ENCODE measurements at regions not wholly inside any gene's neighbourhood (a gene's known extent, or its start where the extent isn't known, plus 50 kb on each side); places are given as distances from the start of the nearest gene placed in this dataset.

DNA sequence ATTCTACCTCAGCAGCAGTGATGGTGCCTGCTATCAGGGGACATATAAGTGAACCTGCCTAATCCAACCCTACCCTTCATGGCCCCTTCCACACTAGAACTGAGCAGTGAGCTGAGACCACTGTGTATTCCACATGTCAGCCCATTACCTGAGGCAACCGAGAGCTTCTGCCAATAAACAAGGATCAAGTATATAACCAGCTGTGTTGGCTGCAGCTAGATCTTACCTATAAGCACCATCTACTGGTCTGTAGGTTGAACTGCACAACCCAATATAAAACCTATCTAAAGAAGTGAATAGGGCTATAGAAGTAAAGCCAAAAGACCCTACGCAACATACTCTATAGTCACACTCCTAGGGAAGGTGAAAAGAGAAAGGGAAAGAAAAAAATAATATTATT lies 376.9 kb downstream of the HHIPL2 start:
- ATAC-seq (ENCODE audit: low FRiP score in 2 of 2) (peak in 1 of 2 donors; percentile 44), DNase-seq (no peak)
- Histone ChIP-seq H3K4me3 (no peak overlapping the region), H3K27me3 (no peaks in the 10 kb centered on the region), H3K27ac (no peak overlapping the region), H3K9me3 (peaks cover 3 to 7% (median 4%) of the 10 kb centered on the region in 4 donors), H3K36me3 (no peaks in the 10 kb centered on the region), H3K4me1 (no peaks in the 10 kb centered on the region)
- TF ChIP-seq POLR2AphosphoS5 (IDR thresholded peaks at IDR 0.05): no peak
- TF ChIP-seq, protein P1, sequence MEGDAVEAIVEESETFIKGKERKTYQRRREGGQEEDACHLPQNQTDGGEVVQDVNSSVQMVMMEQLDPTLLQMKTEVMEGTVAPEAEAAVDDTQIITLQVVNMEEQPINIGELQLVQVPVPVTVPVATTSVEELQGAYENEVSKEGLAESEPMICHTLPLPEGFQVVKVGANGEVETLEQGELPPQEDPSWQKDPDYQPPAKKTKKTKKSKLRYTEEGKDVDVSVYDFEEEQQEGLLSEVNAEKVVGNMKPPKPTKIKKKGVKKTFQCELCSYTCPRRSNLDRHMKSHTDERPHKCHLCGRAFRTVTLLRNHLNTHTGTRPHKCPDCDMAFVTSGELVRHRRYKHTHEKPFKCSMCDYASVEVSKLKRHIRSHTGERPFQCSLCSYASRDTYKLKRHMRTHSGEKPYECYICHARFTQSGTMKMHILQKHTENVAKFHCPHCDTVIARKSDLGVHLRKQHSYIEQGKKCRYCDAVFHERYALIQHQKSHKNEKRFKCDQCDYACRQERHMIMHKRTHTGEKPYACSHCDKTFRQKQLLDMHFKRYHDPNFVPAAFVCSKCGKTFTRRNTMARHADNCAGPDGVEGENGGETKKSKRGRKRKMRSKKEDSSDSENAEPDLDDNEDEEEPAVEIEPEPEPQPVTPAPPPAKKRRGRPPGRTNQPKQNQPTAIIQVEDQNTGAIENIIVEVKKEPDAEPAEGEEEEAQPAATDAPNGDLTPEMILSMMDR (IDR thresholded peaks at IDR 0.05): peak in 5 of 6 experiments; percentile 29 to 53 (median 43)
- WGBS, 2 donors: 54 to 56% methylated on average over 2 of the region's 2 CpGs

DNA sequence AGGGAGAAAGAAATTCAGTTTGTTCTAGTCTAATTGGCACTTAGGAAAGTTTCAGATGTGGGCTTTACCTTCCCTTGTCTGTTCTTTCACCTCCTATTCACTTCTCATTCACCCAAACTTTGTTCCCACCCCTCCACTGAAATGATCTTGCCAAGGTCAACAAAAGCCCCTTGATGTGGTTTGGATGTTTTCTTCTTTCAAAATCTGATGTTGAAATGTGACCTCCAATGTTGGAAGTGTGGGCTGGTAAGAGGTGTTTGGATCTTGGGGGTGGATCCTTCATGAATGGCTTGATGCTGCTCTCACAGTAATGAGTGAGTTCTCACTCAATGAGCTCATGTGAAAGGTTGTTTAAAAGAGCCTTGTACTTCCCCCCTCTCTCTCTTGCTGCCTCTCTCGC lies 379.3 kb downstream of the HHIPL2 start:
- TF ChIP-seq POLR2AphosphoS5 (IDR thresholded peaks at IDR 0.05) (no peak), EP300 (IDR thresholded peaks at IDR 0.05) (no peak), POLR2A (IDR thresholded peaks at IDR 0.05) (no peak)
- TF ChIP-seq, protein P1 (IDR thresholded peaks at IDR 0.05): no peak
- WGBS, 2 donors: 86 to 92% methylated on average over 1 of the region's 1 CpG
- H3K4me1 ChIP-seq: no peaks in the 10 kb centered on the region

DNA sequence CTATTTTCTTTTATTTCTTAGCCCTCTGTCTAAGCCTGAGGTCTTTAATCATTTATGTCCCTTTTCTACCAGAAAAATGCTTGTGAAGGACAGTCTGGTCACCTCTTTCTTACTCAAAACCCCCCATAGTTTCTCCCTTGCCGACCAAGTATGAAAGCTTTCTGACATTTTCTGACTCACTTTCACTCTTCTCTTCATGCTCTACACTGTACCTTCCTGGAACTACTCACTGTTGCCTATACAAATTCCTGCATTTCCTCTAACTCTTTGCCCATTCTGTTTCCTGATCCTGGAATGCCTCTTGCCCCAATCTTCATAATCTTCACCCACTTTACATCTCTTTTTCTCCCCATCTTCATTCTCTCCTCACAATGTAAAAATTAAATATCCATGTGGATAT lies 380.0 kb downstream of the HHIPL2 start:
- Histone ChIP-seq H3K36me3 (no peaks in the 10 kb centered on the region), H3K4me1 (no peaks in the 10 kb centered on the region), H3K27ac (no peak overlapping the region), H3K9me3 (peaks cover 3 to 7% (median 4%) of the 10 kb centered on the region in 4 donors), H3K4me3 (no peak overlapping the region), H3K27me3 (no peaks in the 10 kb centered on the region)
- no peak for ATAC-seq (ENCODE audit: low FRiP score in 2 of 2)
- DNase-seq: no peak
- WGBS, 2 donors: 74 to 83% methylated on average over 1 of the region's 1 CpG
- TF ChIP-seq POLR2AphosphoS5 (IDR thresholded peaks at IDR 0.05): no peak
- TF ChIP-seq, protein P1 (IDR thresholded peaks at IDR 0.05): no peak
- TF ChIP-seq EP300 (IDR thresholded peaks at IDR 0.05): no peak
- TF ChIP-seq POLR2A (IDR thresholded peaks at IDR 0.05): no peak

More for the DNA sequence above, 379.3 kb downstream of the HHIPL2 start:
- no peaks in the 10 kb centered on the region for H3K36me3 ChIP-seq
- no peak overlapping the region for H3K4me3 ChIP-seq
- ATAC-seq (ENCODE audit: low FRiP score in 2 of 2): no peak
- peaks cover 3 to 7% (median 4%) of the 10 kb centered on the region in 4 donors for H3K9me3 ChIP-seq
- H3K27ac ChIP-seq: no peak overlapping the region
- DNase-seq: no peak
- H3K27me3 ChIP-seq: no peaks in the 10 kb centered on the region

DNA sequence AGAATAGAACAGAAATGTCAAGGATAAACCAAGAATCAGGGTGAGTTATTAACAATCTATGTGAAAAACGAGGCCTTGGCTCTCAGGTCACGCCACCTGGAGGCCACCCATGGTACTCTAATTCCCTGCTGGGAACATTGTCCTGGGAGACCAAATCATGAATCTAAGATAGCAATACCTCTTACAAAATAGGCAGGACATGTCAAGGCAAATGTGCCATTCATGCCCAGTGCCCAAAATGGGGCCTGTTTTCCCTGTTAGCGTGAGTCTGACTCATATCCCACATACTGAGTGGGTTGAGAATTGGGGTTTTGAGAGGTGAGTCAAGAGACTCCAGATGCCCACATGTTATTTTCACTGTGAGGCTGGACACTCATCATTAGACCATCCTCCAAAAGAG lies 380.8 kb downstream of the HHIPL2 start:
- Histone ChIP-seq H3K36me3 (no peaks in the 10 kb centered on the region), H3K27ac (no peak overlapping the region), H3K9me3 (peaks cover 2 to 7% (median 4%) of the 10 kb centered on the region in 4 donors), H3K4me3 (no peak overlapping the region), H3K4me1 (no peaks in the 10 kb centered on the region), H3K27me3 (no peaks in the 10 kb centered on the region)
- TF ChIP-seq POLR2A (IDR thresholded peaks at IDR 0.05) (no peak), POLR2AphosphoS5 (IDR thresholded peaks at IDR 0.05) (no peak), EP300 (IDR thresholded peaks at IDR 0.05) (no peak)
- TF ChIP-seq, protein P1 (IDR thresholded peaks at IDR 0.05): peak in 4 of 6 experiments; percentile 38 to 50 (median 45)
- DNase-seq (peak in 1 of 2 donors; percentile 25), ATAC-seq (ENCODE audit: low FRiP score in 2 of 2) (no peak)
- 66 to 71% methylated on average over 3 of the region's 3 CpGs for WGBS, 2 donors

DNA sequence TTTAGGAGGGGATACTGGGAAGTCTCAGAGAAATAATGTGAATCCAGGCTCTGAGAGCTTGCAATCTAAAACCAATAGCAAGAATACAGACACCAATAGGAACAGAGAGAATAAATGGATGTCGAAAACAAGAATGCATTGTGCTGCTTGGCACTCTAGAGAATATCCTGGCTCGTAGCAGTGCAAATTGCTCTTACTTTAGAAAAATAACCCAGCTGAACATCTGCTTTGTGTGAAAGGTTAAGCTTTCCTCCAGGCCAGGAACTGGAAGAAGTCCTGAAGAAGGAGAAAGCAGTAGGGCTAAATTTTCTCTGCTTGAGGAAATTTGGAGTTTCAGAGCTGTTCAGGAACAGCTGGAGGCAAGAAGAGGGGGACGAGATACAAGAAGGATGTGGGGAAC lies 382.3 kb downstream of the HHIPL2 start:
- no peak for DNase-seq
- no peaks in the 10 kb centered on the region for H3K4me1 ChIP-seq
- WGBS, 2 donors: 66 to 70% methylated on average over 3 of the region's 3 CpGs
- H3K36me3 ChIP-seq: no peaks in the 10 kb centered on the region
- ATAC-seq (ENCODE audit: low FRiP score in 2 of 2): no peak
- H3K9me3 ChIP-seq: peaks cover 0 to 3% (median 0%) of the 10 kb centered on the region in 4 donors
- H3K27ac ChIP-seq: no peak overlapping the region
- TF ChIP-seq POLR2A (IDR thresholded peaks at IDR 0.05) (no peak), EP300 (IDR thresholded peaks at IDR 0.05) (no peak), POLR2AphosphoS5 (IDR thresholded peaks at IDR 0.05) (no peak)
- TF ChIP-seq, protein P1 (IDR thresholded peaks at IDR 0.05): no peak
- no peaks in the 10 kb centered on the region for H3K27me3 ChIP-seq
- H3K4me3 ChIP-seq: no peak overlapping the region
